ENCODE measurements at regions not wholly inside any gene's neighbourhood (a gene's known extent, or its start where the extent isn't known, plus 50 kb on each side); places are given as distances from the start of the nearest gene placed in this dataset.

DNA sequence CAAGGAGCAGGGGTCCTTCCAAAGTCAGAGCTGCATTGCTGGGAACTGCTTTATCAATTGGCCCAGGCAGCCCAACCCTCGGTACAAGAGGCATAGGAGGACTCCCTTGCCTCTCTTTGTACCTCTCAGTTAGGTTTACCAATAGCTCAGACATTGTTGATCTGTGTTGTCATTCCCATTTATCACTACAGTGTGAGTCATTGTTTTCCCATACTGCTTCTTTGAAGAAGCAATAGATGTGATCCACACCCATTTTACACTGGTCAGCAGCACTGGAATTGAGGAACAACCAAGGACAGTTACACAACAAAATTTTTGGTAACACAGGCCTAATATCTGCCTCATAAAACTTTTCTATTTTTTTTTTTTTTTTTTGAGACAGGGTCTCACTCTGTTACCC, 307.2 kb downstream of the SNX13 start:
- ATAC-seq, result peak; percentile 92 to 93
- Histone ChIP-seq H3K27ac (peak overlapping the region; percentile 46 to 72; a peak in 5 of 6 replicates), H3K4me3 (no peak overlapping the region), H3K9me3 (no peaks in the 10 kb centered on the region), H3K4me1 (peaks cover 13% of the 10 kb centered on the region; the same call in 2 of the 3 replicates), H3K4me2 (peak overlapping the region; percentile 61)
- CTCF ChIA-PET, result interaction anchor here (0.6 to 2.1 kb wide), 5 partner anchors 9 to 752 kb away, joined by 3 to 8 read pairs (median 3); no protein-coding TSS in a partner anchor
- POLR2A ChIA-PET, result no interaction called here
- peak; percentile 33 to 78 for DNase-seq (ENCODE audit: low read depth in 1 of 2, low spot score in 1 of 2)
- WGBS (ENCODE audit: missing lambda C conversion rate), result 0% methylated on average over 1 of the region's 1 CpG
- TF ChIP-seq FOSL2 (IDR thresholded peaks at IDR 0.05) (peak; percentile 59; the same call in 1 of the 2 replicates), FOSL2 (CRISPR knock-in tag; IDR thresholded peaks at IDR 0.05) (peak; percentile 84), RARB (CRISPR knock-in tag; IDR thresholded peaks at IDR 0.05) (no peak), BHLHE40 (IDR thresholded peaks at IDR 0.05; ENCODE audit: low read depth, low read length) (no peak), CHD2 (IDR thresholded peaks at IDR 0.05; ENCODE audit: low read length, partially characterized antibody) (no peak), SREBF2 (IDR thresholded peaks at IDR 0.05) (no peak), CEBPB (IDR thresholded peaks at IDR 0.05) (peak; percentile 28 to 56; a peak in 3 of 4 replicates), MAFK (IDR thresholded peaks at IDR 0.05; ENCODE audit: partially characterized antibody) (no peak), HDAC2 (IDR thresholded peaks at IDR 0.05) (no peak), HOXB5 (CRISPR knock-in tag; IDR thresholded peaks at IDR 0.05) (peak; percentile 57; the same call in 1 of the 2 replicates), HOXA7 (CRISPR knock-in tag; IDR thresholded peaks at IDR 0.05) (no peak), GATA3 (IDR thresholded peaks at IDR 0.05; ENCODE audit: borderline replicate concordance) (peak; percentile 48; the same call in 1 of the 2 replicates), KDM5A (IDR thresholded peaks at IDR 0.05) (no peak), JUNB (IDR thresholded peaks at IDR 0.05) (peak; percentile 68), PHF8 (IDR thresholded peaks at IDR 0.05; ENCODE audit: borderline replicate concordance, low read depth) (no peak), EHMT2 (IDR thresholded peaks at IDR 0.05; ENCODE audit: low read depth) (no peak), NPAS2 (CRISPR knock-in tag; IDR thresholded peaks at IDR 0.05; ENCODE audit: borderline replicate concordance) (no peak)
- TF ChIP-seq, protein P1, sequence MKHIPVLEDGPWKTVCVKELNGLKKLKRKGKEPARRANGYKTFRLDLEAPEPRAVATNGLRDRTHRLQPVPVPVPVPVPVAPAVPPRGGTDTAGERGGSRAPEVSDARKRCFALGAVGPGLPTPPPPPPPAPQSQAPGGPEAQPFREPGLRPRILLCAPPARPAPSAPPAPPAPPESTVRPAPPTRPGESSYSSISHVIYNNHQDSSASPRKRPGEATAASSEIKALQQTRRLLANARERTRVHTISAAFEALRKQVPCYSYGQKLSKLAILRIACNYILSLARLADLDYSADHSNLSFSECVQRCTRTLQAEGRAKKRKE (CRISPR knock-in tag; IDR thresholded peaks at IDR 0.05; ENCODE audit: low read depth), result no peak
- TF ChIP-seq, protein P2, sequence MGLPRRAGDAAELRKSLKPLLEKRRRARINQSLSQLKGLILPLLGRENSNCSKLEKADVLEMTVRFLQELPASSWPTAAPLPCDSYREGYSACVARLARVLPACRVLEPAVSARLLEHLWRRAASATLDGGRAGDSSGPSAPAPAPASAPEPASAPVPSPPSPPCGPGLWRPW (IDR thresholded peaks at IDR 0.05), result no peak
- FAIRE-seq, result peak; percentile 76

GRCh38 chr7:17638727-17639126, 301.6 kb downstream of the SNX13 start:
- FAIRE-seq, result no peak

GRCh38 chr7:17640730-17641377, 299.4 kb downstream of the SNX13 start:
- Histone ChIP-seq H3K27ac (no peak overlapping the region), H3K9me3 (peaks cover 13% of the 10 kb centered on the region), H3K4me3 (no peak overlapping the region), H3K4me2 (no peak overlapping the region), H3K4me1 (peaks cover 9% of the 10 kb centered on the region)
- peak in 1 of 2 experiments; percentile 49; a peak in 2 of 6 replicates for ATAC-seq
- no peak for FAIRE-seq
- ChIA-PET CTCF (interaction anchor here (0.8 to 1.4 kb wide), 6 partner anchors 11 to 233 kb away, joined by 3 to 6 read pairs (median 4); no protein-coding TSS in a partner anchor), POLR2A (no interaction called here)
- peak; percentile 18 to 54 for DNase-seq (ENCODE audit: low read depth in 1 of 2, low spot score in 1 of 2)
- WGBS (ENCODE audit: missing lambda C conversion rate), result 61% methylated on average over 4 of the region's 4 CpGs
- TF ChIP-seq JUNB (IDR thresholded peaks at IDR 0.05) (no peak), MAFK (IDR thresholded peaks at IDR 0.05; ENCODE audit: partially characterized antibody) (no peak), SREBF2 (IDR thresholded peaks at IDR 0.05) (no peak), HDAC2 (IDR thresholded peaks at IDR 0.05) (no peak), RARB (CRISPR knock-in tag; IDR thresholded peaks at IDR 0.05) (no peak), BHLHE40 (IDR thresholded peaks at IDR 0.05; ENCODE audit: low read depth, low read length) (no peak), POLR2AphosphoS2 (conservative IDR thresholded peaks at IDR 0.05; ENCODE audit: low read length) (no peak), NPAS2 (CRISPR knock-in tag; IDR thresholded peaks at IDR 0.05; ENCODE audit: borderline replicate concordance) (no peak), SMC3 (IDR thresholded peaks at IDR 0.05) (0 out of 3 replicates have a peak, but pooled peaks have one; percentile 29), ESRRA (IDR thresholded peaks at IDR 0.05; ENCODE audit: borderline replicate concordance, low read length) (no peak), CEBPB (IDR thresholded peaks at IDR 0.05) (no peak), CHD2 (IDR thresholded peaks at IDR 0.05; ENCODE audit: low read length, partially characterized antibody) (no peak), RCOR1 (IDR thresholded peaks at IDR 0.05; ENCODE audit: low read depth, low read length) (no peak), RAD21 (conservative IDR thresholded peaks at IDR 0.05 in 1 of 2, IDR thresholded peaks at IDR 0.05 in 1 of 2) (peak; percentile 22 to 26; a peak in 3 of 5 replicates), NR3C1 (IDR thresholded peaks at IDR 0.05) (no peak)
- TF ChIP-seq, protein P3, sequence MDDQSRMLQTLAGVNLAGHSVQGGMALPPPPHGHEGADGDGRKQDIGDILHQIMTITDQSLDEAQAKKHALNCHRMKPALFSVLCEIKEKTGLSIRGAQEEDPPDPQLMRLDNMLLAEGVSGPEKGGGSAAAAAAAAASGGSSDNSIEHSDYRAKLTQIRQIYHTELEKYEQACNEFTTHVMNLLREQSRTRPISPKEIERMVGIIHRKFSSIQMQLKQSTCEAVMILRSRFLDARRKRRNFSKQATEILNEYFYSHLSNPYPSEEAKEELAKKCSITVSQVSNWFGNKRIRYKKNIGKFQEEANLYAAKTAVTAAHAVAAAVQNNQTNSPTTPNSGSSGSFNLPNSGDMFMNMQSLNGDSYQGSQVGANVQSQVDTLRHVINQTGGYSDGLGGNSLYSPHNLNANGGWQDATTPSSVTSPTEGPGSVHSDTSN (IDR thresholded peaks at IDR 0.05), result no peak
- TF ChIP-seq, protein P4, sequence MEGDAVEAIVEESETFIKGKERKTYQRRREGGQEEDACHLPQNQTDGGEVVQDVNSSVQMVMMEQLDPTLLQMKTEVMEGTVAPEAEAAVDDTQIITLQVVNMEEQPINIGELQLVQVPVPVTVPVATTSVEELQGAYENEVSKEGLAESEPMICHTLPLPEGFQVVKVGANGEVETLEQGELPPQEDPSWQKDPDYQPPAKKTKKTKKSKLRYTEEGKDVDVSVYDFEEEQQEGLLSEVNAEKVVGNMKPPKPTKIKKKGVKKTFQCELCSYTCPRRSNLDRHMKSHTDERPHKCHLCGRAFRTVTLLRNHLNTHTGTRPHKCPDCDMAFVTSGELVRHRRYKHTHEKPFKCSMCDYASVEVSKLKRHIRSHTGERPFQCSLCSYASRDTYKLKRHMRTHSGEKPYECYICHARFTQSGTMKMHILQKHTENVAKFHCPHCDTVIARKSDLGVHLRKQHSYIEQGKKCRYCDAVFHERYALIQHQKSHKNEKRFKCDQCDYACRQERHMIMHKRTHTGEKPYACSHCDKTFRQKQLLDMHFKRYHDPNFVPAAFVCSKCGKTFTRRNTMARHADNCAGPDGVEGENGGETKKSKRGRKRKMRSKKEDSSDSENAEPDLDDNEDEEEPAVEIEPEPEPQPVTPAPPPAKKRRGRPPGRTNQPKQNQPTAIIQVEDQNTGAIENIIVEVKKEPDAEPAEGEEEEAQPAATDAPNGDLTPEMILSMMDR (IDR thresholded peaks at IDR 0.05), result peak; percentile 53

More at GRCh38 chr7:17638727-17639126, 301.6 kb downstream of the SNX13 start:
- Histone ChIP-seq H3K9me3 (peaks cover 7% of the 10 kb centered on the region), H3K4me2 (no peak overlapping the region), H3K4me1 (peaks cover 9% of the 10 kb centered on the region), H3K27ac (no peak overlapping the region; a peak in 1 of 6 replicates), H3K4me3 (no peak overlapping the region)
- POLR2A ChIA-PET, result no interaction called here
- 93% methylated on average over 1 of the region's 1 CpG for WGBS (ENCODE audit: missing lambda C conversion rate)
- CTCF ChIA-PET, result interaction anchor here (1.2 kb wide), 1 partner anchor 9 kb away, joined by 4 read pairs; no protein-coding TSS in a partner anchor
- TF ChIP-seq HDAC2 (IDR thresholded peaks at IDR 0.05), result no peak
- TF ChIP-seq CEBPB (IDR thresholded peaks at IDR 0.05), result peak; percentile 42 to 62; a peak in 2 of 4 replicates
- DNase-seq (ENCODE audit: low read depth in 1 of 2, low spot score in 1 of 2) (no peak), ATAC-seq (no peak)
